HEK293 (cell line): ENCODE measurements at regions not wholly inside any gene's neighbourhood (a gene's known extent, or its start where the extent isn't known, plus 50 kb on each side); places are given as distances from the start of the nearest gene placed in this dataset.

Source experiments
- CTCF ChIP-seq: fragments of 450-650 bp; formaldehyde crosslinking; IDR thresholded peaks from 2 replicates; pipeline ENCODE4 v1.5.1; 2016; ENCODE audit warnings: missing biosample characterization, missing genetic modification characterization
- KLF10 ChIP-seq: fragments of 450-650 bp; IDR thresholded peaks from 2 replicates; pipeline ENCODE4 v1.5.1; 2018; ENCODE audit warnings: missing biosample characterization, mild to moderate bottlenecking, missing genetic modification characterization
- ZBTB49 ChIP-seq: fragments of 450-650 bp; formaldehyde crosslinking; IDR thresholded peaks from 2 replicates; pipeline ENCODE4 v1.5.1; 2016; ENCODE audit warnings: missing biosample characterization, missing genetic modification characterization, low read depth
- ZNF138 ChIP-seq: fragments of 450-650 bp; formaldehyde crosslinking; IDR thresholded peaks from 2 replicates; pipeline ENCODE4 v1.5.1; 2016; ENCODE audit warnings: missing biosample characterization, missing genetic modification characterization, borderline replicate concordance
- ZNF350 ChIP-seq: fragments of 450-650 bp; formaldehyde crosslinking; IDR thresholded peaks from 2 replicates; pipeline ENCODE4 v1.5.0; 2017; ENCODE audit warnings: missing biosample characterization, mild to moderate bottlenecking, missing genetic modification characterization

- TF ChIP-seq CTCF (tag by site-specific recombination) (no peak), ZNF350 (tag by site-specific recombination) (no peak), ZBTB49 (tag by site-specific recombination) (no peak), KLF10 (tag by site-specific recombination) (no peak), ZNF138 (tag by site-specific recombination) (no peak)
Observed at GRCh38 chr10:3259499-3259898, 86.9 kb upstream of the PITRM1 start.
